SHP77 treated with DMSO at 0.1 percent for 48 hours (cell line): ENCODE measurements at regions not wholly inside any gene's neighbourhood (a gene's known extent, or its start where the extent isn't known, plus 50 kb on each side); places are given as distances from the start of the nearest gene placed in this dataset.

Experiments
- DNase-seq: peaks from one replicate; lab custom pipeline; 2025; lab: John Stamatoyannopoulos, UW

- DNase-seq = no peak
Observed at GRCh38 chr3:180543877-180544276, 58.1 kb upstream of the TTC14 start.

GRCh38 chr3:180546863-180547262 is 55.1 kb upstream of the TTC14 start:
- no peak for DNase-seq

- no peak for DNase-seq
Observed at GRCh38 chr3:180548050-180548449, 53.9 kb upstream of the TTC14 start.
